Naive thymus-derived CD8-positive, alpha-beta T cell (primary cell): ENCODE measurements at regions not wholly inside any gene's neighbourhood (a gene's known extent, or its start where the extent isn't known, plus 50 kb on each side); places are given as distances from the start of the nearest gene placed in this dataset.
"Not testable (repeated sequence)": the region's sequence is repeated elsewhere in the genome, so short reads cannot be mapped to it uniquely, and the experiment has no call there.

Experiments
- ATAC-seq, 2 donors: fragments of 150-1000 bp; cut with Tn5 transposase in 1 of 2; sonication (Bioruptor Pico), chemical (Tn5 transposase) in 1 of 2; 1 replicate in 1 of 2; 2 replicates in 1 of 2; pipeline ENCODE4 v1.10.0; 2021; ENCODE audit warnings: mild to moderate bottlenecking in 2 of 2, moderate library complexity in 2 of 2
- POLR2A ChIA-PET: fragments of 350-600 bp; sonication (Branson Sonifier 250); formaldehyde crosslinking; loops from one replicate; lab custom pipeline; 2021; ENCODE audit warnings: antibody characterized with exemption; lab: Charles Lee
- DNase-seq, 10 donors: peaks; one replicate each; pipeline versions ENCODE4 v3.0.0 to v3.0.0-alpha.2; 2020 to 2022
- H3K27ac Mint-ChIP-seq, 10 donors: one replicate each; pipeline ENCODE4 v1.8.0; 2020 to 2022; ENCODE audit warnings: mild to moderate bottlenecking in 10 of 10, mixed read lengths in 10 of 10, moderate library complexity in 4 of 10, inconsistent platforms in 1 of 10
- H3K27me3 Mint-ChIP-seq, 5 donors: one replicate each; pipeline ENCODE4 v1.8.0; 2021 to 2022; ENCODE audit warnings: mixed read lengths in 5 of 5
- H3K36me3 Mint-ChIP-seq, 3 donors: one replicate each; pipeline ENCODE4 v1.8.0; 2020 to 2022; ENCODE audit warnings: mixed read lengths in 3 of 3, mild to moderate bottlenecking in 2 of 3, inconsistent platforms in 1 of 3
- H3K4me1 Mint-ChIP-seq, 4 donors: one replicate each; pipeline ENCODE4 v1.8.0; 2021 to 2022; ENCODE audit warnings: mixed read lengths in 4 of 4
- H3K4me3 Mint-ChIP-seq, 10 donors: one replicate each; pipeline ENCODE4 v1.8.0; 2020 to 2022; ENCODE audit warnings: mild to moderate bottlenecking in 10 of 10, mixed read lengths in 10 of 10, moderate library complexity in 6 of 10, inconsistent platforms in 1 of 10
- H3K9me3 Mint-ChIP-seq, 9 donors: one replicate each; pipeline ENCODE4 v1.8.0; 2020 to 2022; ENCODE audit warnings: mixed read lengths in 9 of 9, mild to moderate bottlenecking in 3 of 9, inconsistent platforms in 1 of 9, moderate library complexity in 1 of 9

DNA sequence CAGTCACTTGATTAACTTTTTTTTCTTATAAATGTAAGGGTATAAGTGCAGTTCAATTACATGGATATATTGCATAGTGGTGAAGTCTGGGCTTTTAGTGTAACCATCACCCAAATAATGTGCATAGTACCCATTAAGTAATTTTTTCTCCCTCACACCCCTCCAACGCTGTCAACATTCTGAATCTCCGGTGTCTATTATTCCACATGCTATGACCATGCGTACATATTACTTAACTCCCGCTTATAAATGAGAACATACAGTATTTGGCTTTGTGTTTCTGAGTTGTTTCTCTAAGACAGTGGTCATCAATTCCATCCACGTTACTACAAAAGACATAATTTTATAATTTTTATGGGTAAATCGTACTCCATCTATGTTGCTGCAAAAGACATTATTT, 1191.1 kb downstream of the NCAM2 start:
- POLR2A ChIA-PET = no interaction called here

DNA sequence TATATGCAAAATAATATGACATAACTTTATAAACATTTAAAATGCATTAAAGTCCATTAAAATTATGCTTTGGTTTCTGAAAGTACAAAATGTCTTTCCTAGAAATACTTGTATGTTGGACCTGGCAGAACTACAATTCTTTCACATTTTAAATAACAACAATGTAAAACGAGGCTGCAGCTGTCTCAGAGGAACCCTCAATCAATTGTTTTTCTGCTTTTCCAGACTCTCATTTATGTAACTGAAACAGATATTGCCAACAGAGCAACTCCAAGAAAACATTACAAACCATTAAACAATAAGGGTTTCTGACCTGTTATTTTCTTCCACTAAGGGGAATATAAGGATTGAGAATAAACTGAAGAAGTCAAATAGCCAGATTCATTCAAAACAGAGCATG, 1193.4 kb downstream of the NCAM2 start:
- peaks cover 0 to 15% (median 3%) of the 10 kb centered on the region in 9 donors for H3K9me3 Mint-ChIP-seq
- H3K36me3 Mint-ChIP-seq = peaks cover 0 to 6% (median 2%) of the 10 kb centered on the region in 3 donors
- H3K4me3 Mint-ChIP-seq = no peak overlapping the region
- no peaks in the 10 kb centered on the region for H3K4me1 Mint-ChIP-seq
- no peak overlapping the region for H3K27ac Mint-ChIP-seq
- POLR2A ChIA-PET = no interaction called here
- ATAC-seq (no peak), DNase-seq (no peak)
- H3K27me3 Mint-ChIP-seq = no peaks in the 10 kb centered on the region

More for the DNA sequence above, 1191.1 kb downstream of the NCAM2 start:
- DNase-seq (no peak), ATAC-seq (no peak)
- Mint-ChIP-seq H3K36me3 (peaks cover 0 to 6% (median 0%) of the 10 kb centered on the region in 3 donors), H3K4me3 (no peak overlapping the region), H3K27me3 (no peaks in the 10 kb centered on the region), H3K27ac (no peak overlapping the region), H3K9me3 (peaks cover 0 to 15% (median 3%) of the 10 kb centered on the region in 9 donors), H3K4me1 (no peaks in the 10 kb centered on the region)

DNA sequence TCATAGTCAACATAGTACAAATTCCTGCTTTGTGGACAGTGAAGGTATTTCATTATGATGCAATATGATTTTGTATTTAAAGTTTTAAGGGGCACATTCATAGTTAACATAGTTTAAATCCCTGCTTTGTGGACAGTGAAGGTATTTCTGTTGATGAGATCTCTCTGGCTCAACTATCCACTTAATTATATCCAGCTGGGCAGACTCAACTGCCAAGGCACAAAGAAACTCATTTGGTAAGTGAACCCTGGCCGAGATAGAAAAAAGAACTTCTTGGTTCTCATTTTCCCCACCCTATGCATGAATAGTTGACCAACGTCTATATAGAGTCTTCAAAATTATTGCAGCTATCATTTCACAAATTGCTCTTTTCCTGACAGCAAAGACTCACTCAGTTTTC, 1194.6 kb downstream of the NCAM2 start:
- no peaks in the 10 kb centered on the region for H3K4me1 Mint-ChIP-seq
- peaks cover 0 to 6% (median 2%) of the 10 kb centered on the region in 3 donors for H3K36me3 Mint-ChIP-seq
- DNase-seq (no peak), ATAC-seq (no peak)
- peaks cover 0 to 15% (median 3%) of the 10 kb centered on the region in 9 donors for H3K9me3 Mint-ChIP-seq
- H3K27me3 Mint-ChIP-seq = no peaks in the 10 kb centered on the region
- H3K4me3 Mint-ChIP-seq = no peak overlapping the region
- POLR2A ChIA-PET = no interaction called here
- H3K27ac Mint-ChIP-seq = no peak overlapping the region

DNA sequence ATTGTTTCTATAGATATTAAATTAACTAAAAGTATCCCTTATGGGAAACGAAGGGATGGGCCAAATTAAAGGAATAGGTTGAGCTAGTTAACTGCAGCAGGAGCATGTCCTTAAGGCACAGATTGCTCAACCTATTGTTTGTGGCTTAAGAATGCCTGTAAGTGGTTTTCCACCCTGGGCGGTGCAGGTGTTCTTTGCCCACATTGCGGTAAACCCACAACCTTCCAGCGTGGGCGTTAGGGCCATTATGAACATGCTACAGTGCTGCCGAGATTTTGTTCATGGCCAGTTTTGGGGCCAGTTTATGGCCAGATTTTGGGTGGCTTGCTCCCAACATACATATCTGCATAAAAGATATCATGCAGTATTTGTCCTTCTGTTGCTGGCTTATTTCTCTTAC, 1196.8 kb downstream of the NCAM2 start:
- H3K9me3 Mint-ChIP-seq = peaks cover 0 to 15% (median 3%) of the 10 kb centered on the region in 9 donors
- DNase-seq, ATAC-seq, H3K36me3 Mint-ChIP-seq, POLR2A ChIA-PET, H3K27ac Mint-ChIP-seq, H3K27me3 Mint-ChIP-seq, H3K4me1 Mint-ChIP-seq, H3K4me3 Mint-ChIP-seq: not testable (repeated sequence)

DNA sequence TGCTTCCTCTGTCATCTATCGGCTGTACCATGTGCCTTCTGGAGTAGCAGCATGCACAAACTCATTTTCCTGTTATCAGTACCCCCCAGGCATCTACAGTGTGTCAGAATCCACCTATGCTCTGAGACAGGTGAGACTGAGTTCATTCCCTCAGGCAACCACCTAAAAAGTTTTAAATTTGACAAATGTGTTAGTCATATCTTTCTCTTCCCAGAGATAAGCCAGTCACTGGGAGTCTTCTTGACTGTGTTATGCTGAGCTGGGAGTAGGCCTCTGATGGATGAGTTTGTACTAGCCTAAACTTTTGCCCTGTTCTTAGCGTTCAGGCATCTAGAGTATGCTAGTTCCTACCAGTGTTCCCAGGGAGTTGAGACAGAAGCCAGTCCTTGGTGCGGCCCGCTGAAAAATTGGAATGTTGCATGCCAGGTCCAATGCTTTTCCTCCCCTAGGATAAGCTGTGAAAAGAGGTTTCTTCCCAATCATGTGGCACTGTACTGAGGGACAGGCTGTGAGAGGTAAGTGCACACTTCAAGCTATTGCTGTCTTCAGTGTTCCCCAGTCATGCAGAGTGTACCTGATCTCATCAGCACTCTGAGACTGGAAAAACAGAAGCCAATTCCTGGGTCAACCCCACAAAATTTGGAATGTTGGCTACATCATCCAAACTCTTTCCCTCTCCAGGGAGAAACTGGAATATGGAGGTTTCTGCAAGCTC, 1202.3 kb downstream of the NCAM2 start:
- H3K9me3 Mint-ChIP-seq = peaks cover 0 to 5% (median 0%) of the 10 kb centered on the region in 9 donors
- H3K36me3 Mint-ChIP-seq = no peaks in the 10 kb centered on the region
- no peaks in the 10 kb centered on the region for H3K27me3 Mint-ChIP-seq
- H3K4me3 Mint-ChIP-seq = no peak overlapping the region
- no peak for ATAC-seq
- no peaks in the 10 kb centered on the region for H3K4me1 Mint-ChIP-seq
- POLR2A ChIA-PET = no interaction called here
- DNase-seq = no peak
- peak overlapping the region in 1 of 10 donors; percentile 39 for H3K27ac Mint-ChIP-seq

DNA sequence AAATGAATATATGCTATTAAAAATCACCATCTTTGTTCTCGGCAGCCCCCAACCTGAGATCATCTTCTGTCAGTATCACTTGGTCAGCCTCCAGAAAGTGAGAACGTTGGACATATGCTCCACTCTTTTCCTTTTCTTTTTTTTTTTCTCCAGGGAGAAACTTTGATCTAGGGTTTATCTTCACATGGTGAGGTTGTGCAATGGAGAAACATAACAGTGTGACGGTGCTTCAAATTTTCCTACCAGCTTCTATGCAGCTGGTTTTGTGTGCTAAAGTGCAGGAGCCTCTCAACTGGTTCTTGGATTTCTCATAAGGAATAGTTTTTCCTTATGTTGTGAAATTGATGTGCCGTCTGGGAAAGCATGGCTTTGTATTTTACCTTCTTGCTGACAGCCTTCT, 1202.9 kb downstream of the NCAM2 start:
- Mint-ChIP-seq H3K27ac (no peak overlapping the region), H3K4me3 (no peak overlapping the region), H3K4me1 (no peaks in the 10 kb centered on the region), H3K36me3 (no peaks in the 10 kb centered on the region), H3K27me3 (no peaks in the 10 kb centered on the region), H3K9me3 (peaks cover 0 to 5% (median 0%) of the 10 kb centered on the region in 9 donors)
- ATAC-seq (no peak), DNase-seq (no peak)
- POLR2A ChIA-PET = no interaction called here

DNA sequence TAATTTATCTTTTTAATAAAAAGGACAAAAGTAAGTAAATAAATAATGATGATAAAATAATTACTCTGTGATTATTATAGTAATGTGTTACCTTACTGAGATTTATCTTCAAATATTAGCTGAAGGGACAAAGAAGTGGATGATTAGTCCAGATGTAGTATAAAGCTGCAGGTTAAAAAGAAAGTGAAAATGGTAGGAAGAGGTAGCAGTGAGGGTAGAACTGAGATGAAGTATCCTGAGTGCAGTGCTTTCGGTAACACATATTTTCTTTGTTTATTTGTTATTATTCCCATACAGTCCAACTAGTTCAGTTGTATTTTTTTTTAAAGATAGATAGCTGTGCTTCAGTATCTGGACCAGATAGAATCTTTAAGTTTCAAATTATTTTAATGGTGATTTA, 1203.5 kb downstream of the NCAM2 start:
- DNase-seq = no peak
- Mint-ChIP-seq H3K4me1 (no peaks in the 10 kb centered on the region), H3K4me3 (no peak overlapping the region), H3K36me3 (no peaks in the 10 kb centered on the region), H3K27ac (no peak overlapping the region), H3K9me3 (peaks cover 0 to 5% (median 0%) of the 10 kb centered on the region in 9 donors), H3K27me3 (no peaks in the 10 kb centered on the region)
- no peak for ATAC-seq
- POLR2A ChIA-PET = no interaction called here

DNA sequence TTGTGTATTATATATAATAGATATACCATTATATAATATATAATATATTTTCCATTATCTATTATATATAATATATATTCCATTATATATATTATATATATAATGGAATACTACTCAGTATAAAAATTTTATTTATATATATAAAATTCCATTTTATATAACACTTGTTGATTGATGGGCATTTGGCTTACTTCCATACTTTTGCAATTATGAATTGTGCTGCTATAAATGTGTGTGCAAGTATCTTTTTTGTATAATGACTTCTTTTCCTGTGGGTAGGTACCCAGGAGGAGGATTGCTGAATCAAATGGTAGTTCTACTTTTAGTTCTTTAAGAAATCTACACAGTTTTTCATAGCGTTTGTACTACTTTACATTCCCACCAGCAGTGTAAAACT, 1211.1 kb downstream of the NCAM2 start:
- POLR2A ChIA-PET = no interaction called here
- H3K9me3 Mint-ChIP-seq = peaks cover 0 to 16% (median 4%) of the 10 kb centered on the region in 9 donors
- H3K4me3 Mint-ChIP-seq = no peak overlapping the region
- H3K27me3 Mint-ChIP-seq = no peaks in the 10 kb centered on the region
- H3K27ac Mint-ChIP-seq = no peak overlapping the region
- ATAC-seq (no peak), DNase-seq (no peak)
- no peaks in the 10 kb centered on the region for H3K36me3 Mint-ChIP-seq
- no peaks in the 10 kb centered on the region for H3K4me1 Mint-ChIP-seq

DNA sequence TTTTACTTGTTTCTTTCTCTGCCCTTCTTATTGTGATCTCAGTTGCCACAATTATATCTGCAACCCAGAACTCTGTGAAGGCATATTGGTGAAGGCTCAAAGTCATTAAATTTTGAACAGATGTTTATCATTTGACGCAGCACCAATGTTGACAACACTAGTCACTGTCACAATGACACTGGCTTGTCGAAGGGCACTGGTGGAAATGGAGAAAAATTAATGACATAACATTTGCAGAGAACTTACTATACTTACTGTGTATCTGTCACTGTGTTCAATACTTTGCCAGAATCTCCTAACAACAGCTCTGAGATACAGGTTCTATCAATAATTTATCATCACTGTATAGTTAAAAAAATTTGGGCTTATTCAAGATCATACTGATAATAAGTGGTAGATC, 1213.7 kb downstream of the NCAM2 start:
- Mint-ChIP-seq H3K27ac (no peak overlapping the region), H3K4me1 (no peaks in the 10 kb centered on the region), H3K27me3 (no peaks in the 10 kb centered on the region), H3K9me3 (peaks cover 0 to 10% (median 4%) of the 10 kb centered on the region in 9 donors), H3K36me3 (no peaks in the 10 kb centered on the region), H3K4me3 (no peak overlapping the region)
- ATAC-seq = no peak
- DNase-seq = no peak
- POLR2A ChIA-PET = no interaction called here

DNA sequence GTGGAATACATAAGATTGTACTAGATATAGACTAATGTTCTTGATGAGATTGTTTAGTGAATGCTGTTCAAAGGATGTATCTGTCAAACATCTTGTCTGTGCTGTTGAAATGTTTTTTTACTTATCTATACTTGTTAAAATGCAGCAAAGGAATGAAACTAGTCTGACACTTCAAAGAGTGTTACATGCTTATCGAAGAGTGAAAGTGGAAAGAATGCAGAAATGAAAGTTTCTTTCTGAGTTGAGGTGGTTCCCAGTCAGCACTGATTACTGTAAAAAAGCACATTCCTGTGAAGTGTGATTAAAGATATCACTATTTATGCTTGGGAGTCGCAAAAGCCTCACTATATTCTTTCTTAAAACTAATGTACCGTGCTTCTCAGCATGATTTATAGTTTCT, 1225.2 kb downstream of the NCAM2 start:
- POLR2A ChIA-PET = no interaction called here
- H3K27me3 Mint-ChIP-seq = no peaks in the 10 kb centered on the region
- peak overlapping the region in 1 of 10 donors; percentile 17 for H3K27ac Mint-ChIP-seq
- H3K9me3 Mint-ChIP-seq = peaks cover 0 to 4% (median 0%) of the 10 kb centered on the region in 9 donors
- DNase-seq (peak in 1 of 10 donors; percentile 10), ATAC-seq (no peak)
- H3K4me1 Mint-ChIP-seq = peaks cover 0 to 2% (median 0%) of the 10 kb centered on the region in 4 donors
- no peak overlapping the region for H3K4me3 Mint-ChIP-seq
- no peaks in the 10 kb centered on the region for H3K36me3 Mint-ChIP-seq

DNA sequence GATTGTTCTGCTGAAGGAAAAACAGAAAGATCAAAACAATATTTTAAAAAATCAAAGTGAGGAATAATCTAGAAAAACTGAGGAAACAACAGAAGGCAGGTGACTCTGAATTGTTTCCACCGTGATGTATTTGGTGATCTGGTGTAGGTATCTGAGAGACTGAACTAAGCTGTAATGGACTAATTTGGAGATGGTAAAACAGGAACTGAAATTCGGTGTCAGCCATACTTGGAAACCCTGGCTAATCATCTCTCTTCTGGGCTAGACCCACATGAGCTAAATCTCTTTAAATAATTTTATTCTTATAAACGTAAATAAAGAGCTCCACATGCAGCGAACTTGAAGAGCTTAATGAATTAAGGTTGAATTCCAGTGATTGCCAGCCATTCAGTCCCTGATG, 1226.1 kb downstream of the NCAM2 start:
- Mint-ChIP-seq H3K4me3 (no peak overlapping the region), H3K9me3 (peaks cover 0 to 5% (median 0%) of the 10 kb centered on the region in 9 donors), H3K27ac (no peak overlapping the region), H3K27me3 (no peaks in the 10 kb centered on the region), H3K36me3 (no peaks in the 10 kb centered on the region), H3K4me1 (peaks cover 0 to 2% (median 0%) of the 10 kb centered on the region in 4 donors)
- no peak for ATAC-seq
- no peak for DNase-seq
- POLR2A ChIA-PET = no interaction called here

DNA sequence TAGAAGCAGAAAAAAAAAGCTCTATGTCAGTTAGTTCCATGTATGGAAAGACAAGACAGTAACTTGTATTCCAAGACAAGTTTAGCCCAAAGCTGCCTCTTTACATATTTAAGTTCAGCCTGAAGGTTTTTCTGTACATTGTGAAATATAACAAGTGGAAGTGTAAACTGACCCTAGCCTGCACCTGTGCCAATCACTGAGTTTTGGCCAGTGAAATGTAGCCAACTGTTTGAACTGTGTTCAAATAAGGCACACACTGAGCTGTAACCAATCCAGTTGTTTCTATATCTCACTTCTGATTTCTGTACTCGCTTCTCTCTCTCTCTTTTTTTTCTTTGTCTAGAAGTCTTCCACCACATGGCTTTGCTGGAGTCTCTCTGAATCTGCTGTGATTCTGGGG, 1227.1 kb downstream of the NCAM2 start:
- ATAC-seq = no peak
- Mint-ChIP-seq H3K4me1 (peaks cover 0 to 2% (median 0%) of the 10 kb centered on the region in 4 donors), H3K27me3 (no peaks in the 10 kb centered on the region), H3K27ac (no peak overlapping the region), H3K36me3 (no peaks in the 10 kb centered on the region), H3K4me3 (no peak overlapping the region), H3K9me3 (peaks cover 0 to 6% (median 0%) of the 10 kb centered on the region in 9 donors)
- DNase-seq = no peak
- POLR2A ChIA-PET = no interaction called here

DNA sequence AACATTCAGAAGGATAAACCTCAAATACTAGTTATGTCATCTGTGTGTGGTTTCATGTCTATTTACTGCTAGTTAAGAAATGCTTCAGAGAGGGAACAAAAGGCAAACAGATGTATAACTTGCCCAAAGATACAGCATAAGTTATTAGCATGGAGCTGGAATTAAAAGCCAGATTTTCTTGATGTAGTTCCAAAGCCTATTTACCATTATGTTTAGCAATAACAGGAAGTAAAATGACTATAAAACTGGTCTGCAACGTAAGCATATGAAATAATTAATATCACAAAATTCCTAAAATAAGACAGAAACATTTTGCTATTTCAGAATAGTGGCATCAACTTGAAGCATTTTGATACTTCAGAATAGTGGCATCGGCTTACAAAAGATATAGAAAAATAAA, 1232.8 kb downstream of the NCAM2 start:
- POLR2A ChIA-PET = no interaction called here

More for the DNA sequence above, 1232.8 kb downstream of the NCAM2 start:
- H3K27ac Mint-ChIP-seq = no peak overlapping the region
- DNase-seq (no peak), ATAC-seq (no peak)
- no peaks in the 10 kb centered on the region for H3K27me3 Mint-ChIP-seq
- no peaks in the 10 kb centered on the region for H3K36me3 Mint-ChIP-seq
- H3K9me3 Mint-ChIP-seq = peaks cover 0 to 19% (median 0%) of the 10 kb centered on the region in 9 donors
- H3K4me1 Mint-ChIP-seq = no peaks in the 10 kb centered on the region
- H3K4me3 Mint-ChIP-seq = no peak overlapping the region
